ENCODE measurements at regions not wholly inside any gene's neighbourhood (a gene's known extent, or its start where the extent isn't known, plus 50 kb on each side); places are given as distances from the start of the nearest gene placed in this dataset.
"Not testable (repeated sequence)": the region's sequence is repeated elsewhere in the genome, so short reads cannot be mapped to it uniquely, and the experiment has no call there.

- DNase-seq: no peak
Observed at GRCh38 chr7:89401099-89401498, 605.6 kb upstream of the TEX47 start.

DNA sequence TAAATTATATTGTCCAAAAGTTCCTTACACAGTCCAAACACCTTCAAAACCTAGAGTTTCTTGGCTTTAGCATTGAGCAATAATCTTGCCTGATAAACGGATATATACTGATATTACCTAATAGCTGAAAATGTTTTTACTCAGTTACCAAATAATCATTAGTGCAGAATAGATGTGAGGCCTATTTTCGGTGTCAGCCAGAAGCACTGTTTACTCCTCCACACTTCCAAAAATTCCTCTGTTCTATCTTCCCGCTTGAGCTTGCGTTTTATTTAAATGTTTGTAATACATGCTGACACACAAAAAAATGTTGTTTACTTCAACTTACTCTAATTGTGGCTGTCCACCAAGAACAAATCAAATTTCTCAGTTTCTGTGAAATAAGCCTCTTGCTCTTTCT is 606.2 kb upstream of the TEX47 start:
- DNase-seq: no peak

- DNase-seq: no peak
Observed at GRCh38 chr7:89451911-89452310, 656.4 kb upstream of the TEX47 start.

- DNase-seq: no peak
Observed at GRCh38 chr7:89456556-89456955, 661.0 kb upstream of the TEX47 start.

DNA sequence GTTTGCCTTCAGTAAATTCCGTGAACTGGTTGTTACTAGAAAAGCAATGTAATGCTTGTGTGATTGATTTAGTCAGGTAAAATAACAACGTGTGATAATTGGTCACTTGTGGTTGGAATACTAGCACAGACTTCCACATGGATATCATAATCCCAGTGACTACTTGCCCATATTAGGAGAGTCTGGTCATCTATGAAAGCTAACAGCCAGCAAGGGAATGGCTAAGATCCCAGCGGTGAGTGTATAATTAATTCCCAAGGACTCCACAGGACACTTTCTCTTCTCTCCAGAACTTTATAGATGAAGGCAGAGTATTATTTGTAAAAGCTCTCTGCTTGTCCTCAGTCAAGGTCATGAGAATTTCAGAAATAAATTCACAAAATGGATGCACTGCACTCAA is 662.6 kb upstream of the TEX47 start:
- DNase-seq: no peak

GRCh38 chr7:89474456-89474855 is 678.9 kb upstream of the TEX47 start:
- DNase-seq: no peak

GRCh38 chr7:89477991-89478390 is 676.3 kb upstream of the STEAP1 start:
- no peak for DNase-seq

GRCh38 chr7:89495704-89496103 is 658.6 kb upstream of the STEAP1 start:
- DNase-seq: no peak

GRCh38 chr7:89500084-89500483 is 654.2 kb upstream of the STEAP1 start:
- no peak for DNase-seq

GRCh38 chr7:89503281-89503680 is 651.0 kb upstream of the STEAP1 start:
- DNase-seq: no peak

DNA sequence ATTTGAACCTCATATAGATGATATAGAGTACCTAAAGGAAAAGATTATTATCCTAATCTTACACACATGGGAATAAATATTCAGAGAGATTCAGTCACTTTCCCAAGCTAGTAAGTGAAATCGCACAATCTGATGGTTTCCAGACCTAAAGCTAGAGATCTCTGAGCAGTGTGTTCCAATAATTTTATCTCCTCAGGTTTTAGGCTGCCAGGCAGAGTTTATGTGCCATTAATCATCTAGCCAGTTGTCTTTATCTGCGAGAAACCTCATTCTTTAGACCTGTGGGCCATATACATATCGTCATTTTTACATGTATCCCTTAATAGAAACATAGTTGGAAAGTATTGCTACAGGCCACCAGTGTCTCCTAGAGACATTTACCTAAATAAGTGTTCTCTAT is 647.2 kb upstream of the STEAP1 start:
- no peak for DNase-seq

GRCh38 chr7:89511900-89512299 is 642.4 kb upstream of the STEAP1 start:
- DNase-seq: no peak

GRCh38 chr7:89514970-89515369 is 639.3 kb upstream of the STEAP1 start:
- DNase-seq: no peak

DNA sequence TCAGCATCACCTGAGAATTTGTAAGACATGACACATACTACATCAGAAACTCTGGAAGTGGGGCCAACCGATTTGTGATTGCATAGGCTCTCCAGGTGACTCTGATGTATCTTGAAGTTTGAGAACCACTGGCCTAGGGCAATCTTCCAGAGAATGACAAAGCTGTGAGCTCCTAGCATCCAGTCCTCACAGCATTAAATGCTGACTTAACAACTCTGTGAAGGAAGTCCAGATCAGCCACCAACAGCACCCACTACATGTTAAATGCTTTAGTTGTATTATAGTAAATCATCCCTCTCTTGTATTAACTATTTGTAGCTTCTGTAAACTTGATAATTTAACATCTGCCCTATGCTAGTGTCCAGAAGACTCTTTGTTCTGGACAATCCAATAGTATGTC is 636.5 kb upstream of the STEAP1 start:
- no peak for DNase-seq

GRCh38 chr7:89549768-89550167 is 604.5 kb upstream of the STEAP1 start:
- DNase-seq: no peak

DNA sequence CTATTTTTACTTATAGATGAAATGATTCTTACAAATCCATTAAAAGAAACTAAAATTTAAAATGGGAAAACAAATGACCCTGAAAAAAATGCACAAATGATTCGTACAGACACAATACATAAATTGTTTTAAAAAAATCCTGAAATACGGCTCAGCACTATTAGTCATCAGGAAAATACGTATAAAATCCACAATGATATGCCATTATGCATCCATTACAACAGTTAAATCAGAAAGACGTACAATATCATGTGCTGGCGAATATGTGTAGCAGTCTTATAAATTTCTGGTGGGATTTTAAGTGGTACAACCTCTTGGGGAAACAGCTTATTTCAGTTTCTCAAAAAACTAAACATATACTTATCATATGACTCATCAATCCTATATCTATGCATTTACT is 600.1 kb upstream of the STEAP1 start:
- no peak for DNase-seq

- DNase-seq: no peak
Observed at GRCh38 chr7:89559596-89559995, 594.7 kb upstream of the STEAP1 start.

DNA sequence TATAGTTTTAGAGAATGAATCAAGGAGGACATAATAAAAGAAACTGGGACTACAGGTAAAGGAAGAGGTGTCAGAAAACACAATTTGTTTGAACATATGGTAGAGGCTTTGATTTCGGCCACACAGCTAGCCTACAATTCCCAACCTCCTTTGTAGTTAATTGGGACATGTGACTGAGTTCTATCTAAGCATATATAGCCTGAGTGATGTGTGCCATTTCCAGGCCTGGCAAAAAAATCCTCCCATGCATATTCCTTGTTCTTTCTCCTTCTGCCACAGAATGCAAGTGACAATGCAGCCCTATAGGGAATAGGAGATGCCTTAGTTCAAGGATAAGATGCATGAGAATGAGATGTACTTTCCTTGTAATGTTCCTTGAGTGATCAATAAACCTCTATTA is 590.7 kb upstream of the STEAP1 start:
- DNase-seq: no peak

GRCh38 chr7:89584896-89585295 is 569.4 kb upstream of the STEAP1 start:
- no peak for DNase-seq

DNA sequence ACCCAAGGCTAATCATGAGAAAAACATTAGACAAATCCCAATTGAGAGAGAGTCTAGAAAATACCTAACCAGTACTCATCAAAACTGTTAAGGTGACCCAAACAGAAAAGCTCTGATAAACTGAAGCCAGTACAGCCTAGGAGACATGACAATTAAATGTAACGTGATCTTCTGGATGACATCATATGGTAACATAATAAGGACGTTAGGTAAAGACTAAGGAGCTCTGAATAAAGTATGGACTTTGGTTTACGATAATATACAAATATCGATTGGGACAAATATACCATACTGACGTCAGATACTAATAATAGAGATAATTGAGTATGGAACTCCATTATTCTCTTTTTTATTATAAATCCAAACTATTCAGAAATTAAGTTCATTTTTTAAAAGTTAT is 561.1 kb upstream of the STEAP1 start:
- no peak for DNase-seq

DNA sequence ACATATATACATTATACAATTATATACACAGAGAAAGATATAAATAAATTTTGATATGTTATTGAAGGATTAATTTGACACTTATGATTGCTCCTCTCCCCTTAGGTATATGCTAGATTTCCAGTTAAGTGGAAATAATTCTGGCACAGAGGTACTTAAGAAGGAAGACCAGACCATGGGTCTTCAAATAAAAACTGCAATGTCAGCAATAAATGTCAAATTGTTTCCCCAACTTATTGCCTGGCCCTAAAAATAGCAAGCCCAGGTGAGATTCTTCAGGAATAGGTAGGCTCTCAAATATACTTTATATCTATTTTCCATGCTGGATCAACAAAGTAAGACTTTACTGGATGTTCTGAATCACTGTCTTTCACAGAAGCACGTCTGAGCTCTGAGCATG is 551.3 kb upstream of the STEAP1 start:
- DNase-seq: no peak

- no peak for DNase-seq
Observed at GRCh38 chr7:89605362-89605761, 548.9 kb upstream of the STEAP1 start.

- DNase-seq: no peak
Observed at GRCh38 chr7:89606511-89606910, 547.8 kb upstream of the STEAP1 start.

- DNase-seq: no peak
Observed at GRCh38 chr7:89607792-89608191, 546.5 kb upstream of the STEAP1 start.

DNA sequence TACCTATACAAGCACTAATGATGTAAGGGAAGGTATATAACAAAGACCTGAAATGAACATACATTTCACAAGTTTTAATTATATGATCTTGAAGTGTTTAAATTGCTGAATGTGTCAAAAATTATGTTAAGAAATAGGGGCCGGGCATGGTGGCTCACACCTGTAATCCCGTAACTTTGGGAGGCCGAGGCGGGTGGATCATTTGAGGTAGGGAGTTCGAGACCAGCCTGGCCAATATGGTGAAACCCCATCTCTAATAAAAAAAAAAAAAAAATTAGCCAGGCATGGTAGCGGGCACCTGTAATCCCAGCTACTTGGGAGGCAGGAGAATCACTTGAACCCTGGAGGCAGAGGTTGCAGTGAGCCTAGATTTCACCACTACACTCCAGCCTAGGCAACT is 537.4 kb upstream of the STEAP1 start:
- not testable (repeated sequence) for DNase-seq

DNA sequence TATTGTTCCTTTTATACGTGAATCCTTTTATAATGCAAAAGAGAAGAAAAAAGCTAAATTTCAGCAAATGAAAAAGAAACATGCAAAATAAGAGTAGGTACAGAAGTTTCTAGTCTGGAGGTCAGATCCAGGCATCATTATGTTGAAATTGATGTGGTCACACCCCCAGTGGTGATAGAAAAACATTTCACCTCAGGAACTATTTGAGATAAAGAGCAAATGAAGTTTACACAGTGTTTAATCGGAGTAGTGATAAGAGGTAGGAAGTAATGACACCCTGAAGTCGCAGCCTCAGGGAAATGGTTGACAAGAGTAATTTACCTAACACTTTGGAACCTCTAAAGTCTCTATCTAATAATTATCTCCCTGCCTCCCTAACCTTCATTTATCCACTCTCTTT is 536.0 kb upstream of the STEAP1 start:
- no peak for DNase-seq
